OCI-LY1 (cell line): ENCODE measurements at regions not wholly inside any gene's neighbourhood (a gene's known extent, or its start where the extent isn't known, plus 50 kb on each side); places are given as distances from the start of the nearest gene placed in this dataset.

Experiments
- H2AFZ ChIP-seq: fragments of 200-600 bp; sonication (generic), shearing (Covaris generic); 2 replicates; pipeline ENCODE4 v1.6.0; 2014; ENCODE audit warnings: antibody characterized with exemption, mild to moderate bottlenecking, low read length
- H3F3A ChIP-seq: fragments of 200-600 bp; sonication (generic), shearing (Covaris generic); 2 replicates; pipeline ENCODE4 v1.6.0; 2014; ENCODE audit warnings: mild to moderate bottlenecking, antibody characterized with exemption, low read length, moderate library complexity; ENCODE audit not compliant: insufficient read depth
- H3K27ac ChIP-seq: fragments of 200-600 bp; sonication (generic); 2 replicates; pipeline ENCODE4 v1.5.1; 2014; ENCODE audit warnings: low read length, mixed run types, mild to moderate bottlenecking, low read depth; ENCODE audit not compliant: poor library complexity, severe bottlenecking
- H3K27me3 ChIP-seq: fragments of 200-600 bp; sonication (generic); 2 replicates; pipeline ENCODE4 v1.6.0; 2014; ENCODE audit warnings: antibody characterized with exemption, mild to moderate bottlenecking, low read length, moderate library complexity; ENCODE audit not compliant: insufficient read depth
- H3K36me3 ChIP-seq: fragments of 200-600 bp; sonication (generic); 2 replicates; pipeline ENCODE4 v1.6.1; 2014; ENCODE audit warnings: mild to moderate bottlenecking, antibody characterized with exemption, low read length, moderate library complexity, mixed read lengths; ENCODE audit not compliant: insufficient read depth
- H3K4me1 ChIP-seq: fragments of 200-600 bp; sonication (generic); 2 replicates; pipeline ENCODE4 v1.5.1; 2014; ENCODE audit warnings: mild to moderate bottlenecking, low read length, moderate library complexity; ENCODE audit not compliant: insufficient read depth, severe bottlenecking
- H3K4me2 ChIP-seq: fragments of 200-600 bp; sonication (generic), shearing (Covaris generic); 2 replicates; pipeline ENCODE4 v1.6.1; 2014; ENCODE audit warnings: low read length
- H3K4me3 ChIP-seq: fragments of 200-600 bp; sonication (generic); 2 replicates; pipeline ENCODE4 v1.5.1; 2014; ENCODE audit warnings: low read length, low read depth, mild to moderate bottlenecking, mixed read lengths; ENCODE audit not compliant: poor library complexity, severe bottlenecking
- H3K79me2 ChIP-seq: fragments of 200-600 bp; shearing (Covaris generic); 2 replicates; pipeline ENCODE4 v1.6.1; 2016; ENCODE audit warnings: mixed run types, low read length, mixed read lengths; ENCODE audit not compliant: insufficient read depth
- H3K9ac ChIP-seq: fragments of 200-600 bp; sonication (generic), shearing (Covaris generic); 2 replicates; pipeline ENCODE4 v1.6.1; 2014; ENCODE audit warnings: mild to moderate bottlenecking, low read length, mixed read lengths
- H3K9me2 ChIP-seq: fragments of 200-600 bp; sonication (generic), shearing (Covaris generic); 2 replicates; pipeline ENCODE4 v1.6.1; 2014; ENCODE audit warnings: low read depth, mild to moderate bottlenecking, low read length, mixed read lengths
- H3K9me3 ChIP-seq: fragments of 200-600 bp; shearing (Covaris generic); 2 replicates; pipeline ENCODE4 v1.6.1; 2014; ENCODE audit warnings: low read length, mixed read lengths
- H4K20me1 ChIP-seq: fragments of 200-600 bp; sonication (generic), shearing (Covaris generic); 2 replicates; pipeline ENCODE4 v1.6.0; 2016; ENCODE audit warnings: mild to moderate bottlenecking, low read length; ENCODE audit not compliant: insufficient read depth
- EZH2 ChIP-seq: fragments of 200-600 bp; sonication (generic), shearing (Covaris generic); IDR thresholded peaks from 2 replicates; pipeline ENCODE4 v1.8.0; 2017; ENCODE audit warnings: borderline replicate concordance, mixed run types, mild to moderate bottlenecking, antibody characterized with exemption, low read length, moderate library complexity, mixed read lengths
- TF ChIP-seq, protein P1 (sequence below): fragments of 200-600 bp; sonication (generic), shearing (Covaris generic); IDR thresholded peaks from 2 replicates; pipeline ENCODE4 v1.5.1; 2017; ENCODE audit warnings: mild to moderate bottlenecking, antibody characterized with exemption, low read length, moderate library complexity, mixed read lengths

DNA sequence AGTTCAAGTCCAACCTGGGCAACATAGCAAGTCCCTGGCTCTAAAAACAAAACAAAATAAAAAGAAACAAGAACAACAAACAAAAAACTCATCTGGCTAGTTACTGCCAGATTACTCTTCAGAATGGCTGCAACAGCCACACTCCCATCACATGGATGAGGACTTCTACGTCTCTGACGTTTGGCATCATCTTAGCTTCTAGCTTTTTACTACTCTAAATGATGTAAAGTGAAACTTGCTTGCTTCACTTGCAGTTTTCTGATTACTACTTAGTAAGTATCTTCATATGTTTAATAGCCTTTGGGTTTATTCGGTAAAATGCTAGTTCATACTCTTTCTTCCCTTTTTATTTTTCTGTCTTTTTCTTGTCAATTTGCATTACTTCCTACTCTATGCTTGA lies 161.1 kb upstream of the CARMIL1 start:
- Histone ChIP-seq H3K27ac (no peak overlapping the region), H2AFZ (no peak overlapping the region), H3K9me2 (no peaks in the 10 kb centered on the region), H4K20me1 (no peaks in the 10 kb centered on the region), H3K27me3 (no peaks in the 10 kb centered on the region), H3K79me2 (no peaks in the 10 kb centered on the region), H3K4me3 (no peak overlapping the region), H3K36me3 (peaks cover 8% of the 10 kb centered on the region), H3K4me1 (no peaks in the 10 kb centered on the region), H3K4me2 (no peak overlapping the region), H3K9me3 (no peaks in the 10 kb centered on the region), H3K9ac (no peak overlapping the region), H3F3A (no peaks in the 10 kb centered on the region)
- TF ChIP-seq EZH2: no peak
- TF ChIP-seq, protein P1, sequence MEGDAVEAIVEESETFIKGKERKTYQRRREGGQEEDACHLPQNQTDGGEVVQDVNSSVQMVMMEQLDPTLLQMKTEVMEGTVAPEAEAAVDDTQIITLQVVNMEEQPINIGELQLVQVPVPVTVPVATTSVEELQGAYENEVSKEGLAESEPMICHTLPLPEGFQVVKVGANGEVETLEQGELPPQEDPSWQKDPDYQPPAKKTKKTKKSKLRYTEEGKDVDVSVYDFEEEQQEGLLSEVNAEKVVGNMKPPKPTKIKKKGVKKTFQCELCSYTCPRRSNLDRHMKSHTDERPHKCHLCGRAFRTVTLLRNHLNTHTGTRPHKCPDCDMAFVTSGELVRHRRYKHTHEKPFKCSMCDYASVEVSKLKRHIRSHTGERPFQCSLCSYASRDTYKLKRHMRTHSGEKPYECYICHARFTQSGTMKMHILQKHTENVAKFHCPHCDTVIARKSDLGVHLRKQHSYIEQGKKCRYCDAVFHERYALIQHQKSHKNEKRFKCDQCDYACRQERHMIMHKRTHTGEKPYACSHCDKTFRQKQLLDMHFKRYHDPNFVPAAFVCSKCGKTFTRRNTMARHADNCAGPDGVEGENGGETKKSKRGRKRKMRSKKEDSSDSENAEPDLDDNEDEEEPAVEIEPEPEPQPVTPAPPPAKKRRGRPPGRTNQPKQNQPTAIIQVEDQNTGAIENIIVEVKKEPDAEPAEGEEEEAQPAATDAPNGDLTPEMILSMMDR: no peak

DNA sequence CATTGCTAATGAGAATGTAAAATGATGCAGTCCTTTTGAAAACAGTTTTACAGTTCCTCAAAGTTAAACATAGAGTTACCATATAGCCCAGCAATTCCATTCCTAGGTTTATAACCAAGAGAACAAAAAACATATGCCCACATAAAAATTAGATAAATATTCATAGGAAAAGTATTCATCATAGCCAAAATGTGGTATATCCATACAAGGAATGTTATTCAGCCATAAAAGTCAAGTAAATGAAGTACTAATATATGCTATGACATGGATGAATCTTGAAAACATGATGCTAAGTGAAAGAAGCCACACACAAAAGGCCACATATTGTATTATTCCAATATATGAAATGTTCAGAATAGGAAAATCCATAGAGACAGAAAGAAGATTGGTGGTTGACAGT lies 158.0 kb upstream of the CARMIL1 start:
- Histone ChIP-seq H3K9ac (no peak overlapping the region), H3K4me1 (no peaks in the 10 kb centered on the region), H3K79me2 (no peaks in the 10 kb centered on the region), H3K4me2 (no peak overlapping the region), H2AFZ (no peak overlapping the region), H4K20me1 (no peaks in the 10 kb centered on the region), H3K9me3 (no peaks in the 10 kb centered on the region), H3F3A (no peaks in the 10 kb centered on the region), H3K27ac (no peak overlapping the region), H3K4me3 (no peak overlapping the region), H3K9me2 (no peaks in the 10 kb centered on the region), H3K27me3 (no peaks in the 10 kb centered on the region), H3K36me3 (no peaks in the 10 kb centered on the region; the same call in 1 of the 2 replicates)
- TF ChIP-seq EZH2: no peak
- TF ChIP-seq, protein P1: no peak

GRCh38 chr6:25122001-25122400 lies 157.2 kb upstream of the CARMIL1 start:
- TF ChIP-seq EZH2: no peak
- TF ChIP-seq, protein P1: no peak
- H3K9me3 ChIP-seq: no peaks in the 10 kb centered on the region
- no peak overlapping the region for H3K4me3 ChIP-seq
- no peaks in the 10 kb centered on the region for H3K4me1 ChIP-seq
- H4K20me1 ChIP-seq: no peaks in the 10 kb centered on the region
- no peaks in the 10 kb centered on the region for H3K79me2 ChIP-seq
- H3K4me2 ChIP-seq: no peak overlapping the region
- no peaks in the 10 kb centered on the region for H3K9me2 ChIP-seq
- H3F3A ChIP-seq: no peaks in the 10 kb centered on the region
- no peak overlapping the region for H3K9ac ChIP-seq
- no peaks in the 10 kb centered on the region for H3K27me3 ChIP-seq
- H3K27ac ChIP-seq: no peak overlapping the region
- no peak overlapping the region for H2AFZ ChIP-seq
- no peaks in the 10 kb centered on the region; the same call in 1 of the 2 replicates for H3K36me3 ChIP-seq
